Lower leg skin (tissue), 4 donors: ENCODE measurements at regions not wholly inside any gene's neighbourhood (a gene's known extent, or its start where the extent isn't known, plus 50 kb on each side); places are given as distances from the start of the nearest gene placed in this dataset.
A peak's percentile ranks its signal among the peaks of the same experiment; 100 is the strongest.

ENCODE experiments used
- DNase-seq, 2 donors: peaks; one replicate each; pipeline ENCODE4 v3.0.0-alpha.2; 2019; ENCODE audit warnings: low spot score in 2 of 2
- H3K4me3 ChIP-seq: fragments of 200-600 bp; sonication (generic); 2 replicates; pipeline ENCODE4 v1.5.1; 2017; ENCODE audit warnings: mild to moderate bottlenecking, low read depth; ENCODE audit not compliant: poor library complexity, severe bottlenecking
- POLR2A ChIP-seq, 2 donors: fragments of 450-650 bp; IDR thresholded peaks; one replicate each; pipeline ENCODE4 v1.6.1; 2016 to 2017; ENCODE audit warnings: antibody characterized with exemption in 2 of 2, mild to moderate bottlenecking in 1 of 2, moderate library complexity in 1 of 2
- WGBS, 2 donors: methylation state at CpG; one replicate each; pipeline ENCODE4 v1.1.5; 2018; 5-methylcytosine and 5-hydroxymethylcytosine counted together
- intact Hi-C: fragments of 100-400 bp; cut with DNase I; formaldehyde crosslinking; loops from one replicate; pipeline ENCODE4 v1.15.0; 2023; ENCODE audit warnings: low total_unique reads
- TF ChIP-seq, protein P1 (sequence below), 3 donors: fragments of 450-650 bp; IDR thresholded peaks; one replicate each; pipeline ENCODE4 v1.5.1; 2016; ENCODE audit warnings: antibody characterized with exemption in 3 of 3, mild to moderate bottlenecking in 3 of 3, moderate library complexity in 2 of 3

DNA sequence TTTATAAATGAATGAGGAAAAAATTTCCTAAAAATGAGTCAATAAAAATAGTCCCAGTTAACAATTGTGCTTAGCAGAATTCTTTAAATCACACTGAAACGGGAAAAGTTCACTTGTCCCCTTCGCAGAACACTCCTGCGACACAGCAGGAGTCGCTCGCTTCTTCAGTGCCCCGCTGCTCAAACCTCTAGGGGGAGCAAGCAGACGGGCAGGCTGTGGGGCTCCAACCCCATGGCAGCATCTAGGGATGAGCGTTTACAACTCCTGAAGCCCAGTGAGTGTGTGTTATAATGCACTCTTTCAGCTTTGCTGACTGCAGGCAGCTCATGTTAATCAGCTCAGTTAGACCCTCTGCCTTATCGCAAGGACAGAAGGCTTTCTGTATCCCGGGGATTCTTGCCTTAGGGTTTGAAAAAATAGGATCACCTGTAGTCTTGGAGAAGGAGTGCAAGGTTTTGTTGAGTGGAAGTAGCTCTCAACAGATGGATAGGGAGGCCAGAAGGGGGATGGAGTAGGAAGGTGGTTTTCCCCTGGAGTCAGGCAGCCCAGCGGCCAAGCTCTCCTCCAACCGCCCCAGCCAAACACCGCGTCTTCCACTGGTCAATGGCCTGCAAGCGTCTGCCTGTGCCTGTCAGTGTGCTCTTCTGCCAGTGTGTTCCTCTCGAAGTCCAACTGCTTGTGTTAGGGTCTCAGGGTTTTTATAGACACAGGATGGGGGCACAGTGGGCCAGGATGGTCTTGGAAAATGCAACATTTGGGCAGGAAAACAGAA lies 1977.7 kb upstream of the LRRTM1 start:
- intact Hi-C loops, result no loop called here
- 74 to 84% methylated on average over 16 of the region's 16 CpGs for WGBS, 2 donors
- no peak overlapping the region for H3K4me3 ChIP-seq
- peak in 1 of 2 donors; percentile 45 for DNase-seq
- TF ChIP-seq, protein P1, sequence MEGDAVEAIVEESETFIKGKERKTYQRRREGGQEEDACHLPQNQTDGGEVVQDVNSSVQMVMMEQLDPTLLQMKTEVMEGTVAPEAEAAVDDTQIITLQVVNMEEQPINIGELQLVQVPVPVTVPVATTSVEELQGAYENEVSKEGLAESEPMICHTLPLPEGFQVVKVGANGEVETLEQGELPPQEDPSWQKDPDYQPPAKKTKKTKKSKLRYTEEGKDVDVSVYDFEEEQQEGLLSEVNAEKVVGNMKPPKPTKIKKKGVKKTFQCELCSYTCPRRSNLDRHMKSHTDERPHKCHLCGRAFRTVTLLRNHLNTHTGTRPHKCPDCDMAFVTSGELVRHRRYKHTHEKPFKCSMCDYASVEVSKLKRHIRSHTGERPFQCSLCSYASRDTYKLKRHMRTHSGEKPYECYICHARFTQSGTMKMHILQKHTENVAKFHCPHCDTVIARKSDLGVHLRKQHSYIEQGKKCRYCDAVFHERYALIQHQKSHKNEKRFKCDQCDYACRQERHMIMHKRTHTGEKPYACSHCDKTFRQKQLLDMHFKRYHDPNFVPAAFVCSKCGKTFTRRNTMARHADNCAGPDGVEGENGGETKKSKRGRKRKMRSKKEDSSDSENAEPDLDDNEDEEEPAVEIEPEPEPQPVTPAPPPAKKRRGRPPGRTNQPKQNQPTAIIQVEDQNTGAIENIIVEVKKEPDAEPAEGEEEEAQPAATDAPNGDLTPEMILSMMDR (IDR thresholded peaks at IDR 0.05), result no peak
- TF ChIP-seq POLR2A (IDR thresholded peaks at IDR 0.05), result no peak

DNA sequence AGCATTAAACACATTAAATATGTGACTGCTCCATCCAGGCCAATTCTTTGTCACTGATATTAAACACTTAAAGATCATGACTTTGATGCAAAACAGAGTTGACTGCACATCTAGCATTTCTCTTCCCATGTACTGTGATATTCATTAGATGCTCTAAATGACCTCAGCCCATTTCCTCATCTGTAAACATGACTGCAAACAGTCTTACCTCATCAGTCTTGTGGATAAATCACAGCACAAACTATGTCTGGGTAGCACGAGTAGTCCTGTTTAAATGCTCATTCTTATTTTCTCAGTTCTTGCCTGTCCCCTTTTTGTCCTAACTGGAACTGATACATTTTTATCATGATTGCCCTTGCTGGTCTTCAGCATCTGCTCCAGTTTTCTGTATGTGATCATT lies 1974.8 kb upstream of the LRRTM1 start:
- DNase-seq, result no peak
- TF ChIP-seq, protein P1 (IDR thresholded peaks at IDR 0.05), result no peak
- no peak for TF ChIP-seq POLR2A (IDR thresholded peaks at IDR 0.05)
- no peak overlapping the region for H3K4me3 ChIP-seq
- WGBS, 2 donors, result 68 to 83% methylated on average over 1 of the region's 1 CpG
- intact Hi-C loops, result no loop called here

DNA sequence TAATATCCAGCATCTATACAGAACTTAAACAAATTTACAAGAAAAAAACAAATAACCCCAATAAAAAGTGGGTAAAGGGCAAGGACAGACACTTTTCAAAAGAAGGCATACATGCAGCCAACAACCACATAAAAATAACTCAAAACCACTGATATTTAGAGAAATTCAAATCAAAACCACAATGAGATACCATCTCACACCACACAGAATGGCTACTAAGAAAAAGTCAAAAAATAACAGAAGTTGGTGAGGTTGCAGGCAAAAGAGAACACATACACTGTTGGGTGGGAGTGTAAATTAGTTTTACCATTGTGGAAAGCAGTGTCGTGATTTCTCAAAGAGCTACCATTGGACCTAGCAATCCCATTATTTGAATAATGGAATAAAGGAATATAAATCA lies 1973.9 kb upstream of the LRRTM1 start:
- no peak overlapping the region for H3K4me3 ChIP-seq
- WGBS, 2 donors, result 81 to 82% methylated on average over 1 of the region's 1 CpG
- TF ChIP-seq, protein P1 (IDR thresholded peaks at IDR 0.05), result no peak
- TF ChIP-seq POLR2A (IDR thresholded peaks at IDR 0.05), result no peak
- no peak for DNase-seq
- intact Hi-C loops, result no loop called here

DNA sequence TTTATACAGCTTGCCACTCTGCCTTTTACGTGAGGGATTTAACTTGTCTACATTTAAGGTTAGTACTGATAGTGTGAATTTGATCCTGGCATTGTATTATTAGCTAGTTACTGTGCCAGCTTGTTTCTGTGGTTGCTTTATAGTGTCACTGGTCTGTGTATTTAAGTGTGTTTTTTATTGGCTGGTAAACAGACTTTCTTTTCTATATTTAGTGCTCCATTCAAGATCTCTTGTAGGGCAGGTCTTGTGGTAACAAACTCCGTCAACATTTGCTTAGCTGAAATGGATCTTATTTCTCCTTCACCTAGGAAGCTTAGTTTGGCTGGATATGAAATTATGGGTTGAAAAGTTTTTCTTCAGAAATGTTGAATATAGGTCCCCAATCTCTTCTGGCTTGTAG lies 1971.0 kb upstream of the LRRTM1 start:
- DNase-seq, result no peak
- TF ChIP-seq, protein P1 (IDR thresholded peaks at IDR 0.05), result no peak
- TF ChIP-seq POLR2A (IDR thresholded peaks at IDR 0.05), result no peak
- intact Hi-C loops, result loop anchor here (2.0 kb wide), 1 partner anchor 25 kb away; no protein-coding TSS in a partner anchor
- H3K4me3 ChIP-seq, result no peak overlapping the region
- 76 to 84% methylated on average over 2 of the region's 2 CpGs for WGBS, 2 donors

DNA sequence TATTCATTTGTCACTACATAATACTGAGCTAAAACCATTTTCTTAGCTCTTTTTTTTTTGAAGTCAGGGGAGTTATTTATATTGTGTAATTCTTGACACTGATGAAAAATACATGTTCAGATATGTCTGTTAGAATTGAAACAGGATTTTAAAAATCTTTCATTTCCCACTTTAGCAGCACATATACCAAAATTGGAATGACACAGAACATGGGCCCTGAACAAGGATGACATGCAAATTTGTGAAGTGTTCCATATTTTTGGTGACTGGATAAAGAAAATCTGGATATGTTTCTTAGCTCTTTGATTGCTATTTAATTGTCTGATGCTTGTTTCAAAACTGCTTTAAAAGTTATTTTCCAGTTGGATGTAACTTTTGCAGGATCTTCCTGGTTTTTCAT lies 1963.9 kb upstream of the LRRTM1 start:
- DNase-seq, result no peak
- H3K4me3 ChIP-seq, result no peak overlapping the region
- no peak for TF ChIP-seq POLR2A (IDR thresholded peaks at IDR 0.05)
- TF ChIP-seq, protein P1 (IDR thresholded peaks at IDR 0.05), result no peak
- intact Hi-C loops, result no loop called here

DNA sequence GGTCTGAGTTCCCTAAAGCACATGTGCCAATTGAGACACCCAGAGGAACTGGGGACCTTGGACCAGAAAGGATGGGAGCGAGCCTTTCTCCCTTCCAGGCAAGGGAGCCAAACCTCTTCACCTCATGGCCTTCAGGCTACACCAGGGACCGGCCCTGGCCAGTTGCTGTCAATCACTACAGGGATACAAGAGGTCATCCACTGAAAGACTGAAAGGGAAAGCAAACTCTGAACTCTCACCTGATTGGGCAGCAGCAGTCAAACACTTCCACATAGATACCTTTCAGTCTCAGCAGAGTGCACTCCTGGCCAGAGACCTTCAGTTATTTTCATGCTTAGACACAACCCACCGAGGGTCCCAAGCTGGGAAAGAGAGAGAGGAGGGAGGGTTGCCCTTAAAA lies 1956.0 kb upstream of the LRRTM1 start:
- DNase-seq, result no peak
- intact Hi-C loops, result no loop called here
- WGBS, 2 donors, result 81 to 94% methylated on average over 3 of the region's 3 CpGs
- no peak overlapping the region for H3K4me3 ChIP-seq
- TF ChIP-seq, protein P1 (IDR thresholded peaks at IDR 0.05), result no peak
- no peak for TF ChIP-seq POLR2A (IDR thresholded peaks at IDR 0.05)
